ENCODE measurements at regions not wholly inside any gene's neighbourhood (a gene's known extent, or its start where the extent isn't known, plus 50 kb on each side); places are given as distances from the start of the nearest gene placed in this dataset.
A peak's percentile ranks its signal among the peaks of the same experiment; 100 is the strongest.
"Not testable (repeated sequence)": the region's sequence is repeated elsewhere in the genome, so short reads cannot be mapped to it uniquely, and the experiment has no call there.

DNA sequence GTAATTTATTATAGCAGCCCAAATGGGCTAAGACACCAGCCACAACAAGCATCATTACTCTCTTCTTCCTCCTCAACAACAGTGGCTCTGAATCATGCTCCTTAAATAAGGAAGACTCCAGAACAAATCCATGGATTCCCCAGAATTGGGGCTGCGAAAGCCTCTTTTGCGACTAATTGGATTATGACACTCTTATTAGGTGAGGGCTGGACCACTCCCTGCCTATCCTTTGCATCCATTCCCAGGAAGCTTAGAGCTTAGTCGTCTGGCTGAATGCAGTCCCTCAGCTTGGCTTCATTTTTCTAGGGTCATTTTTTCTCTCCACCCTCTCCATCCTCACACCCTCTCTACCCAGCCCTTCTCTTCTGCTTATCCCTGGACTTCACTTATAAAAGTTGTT lies 227.7 kb downstream of the ZNF621 start:
- Histone ChIP-seq H3K4me1 (ENCODE audit: control insufficient read depth, insufficient read depth, low read length) (peaks cover 6% of the 10 kb centered on the region), H3K9me3 (ENCODE audit: control insufficient read depth, insufficient read depth, low read length) (no peaks in the 10 kb centered on the region), H3K27ac (ENCODE audit: low read depth, low read length) (no peak overlapping the region), H3K4me3 (ENCODE audit: low read depth, low read length) (no peak overlapping the region), H3K36me3 (ENCODE audit: control insufficient read depth, insufficient read depth, low read length) (no peaks in the 10 kb centered on the region), H3K27me3 (ENCODE audit: control insufficient read depth, insufficient read depth, low read length) (no peaks in the 10 kb centered on the region)
- 92% methylated on average over 2 of the region's 3 CpGs for WGBS (ENCODE audit: insufficient coverage)
- DNase-seq (ENCODE audit: low read depth in 4 of 6, low spot score in 6 of 6) = no peak

DNA sequence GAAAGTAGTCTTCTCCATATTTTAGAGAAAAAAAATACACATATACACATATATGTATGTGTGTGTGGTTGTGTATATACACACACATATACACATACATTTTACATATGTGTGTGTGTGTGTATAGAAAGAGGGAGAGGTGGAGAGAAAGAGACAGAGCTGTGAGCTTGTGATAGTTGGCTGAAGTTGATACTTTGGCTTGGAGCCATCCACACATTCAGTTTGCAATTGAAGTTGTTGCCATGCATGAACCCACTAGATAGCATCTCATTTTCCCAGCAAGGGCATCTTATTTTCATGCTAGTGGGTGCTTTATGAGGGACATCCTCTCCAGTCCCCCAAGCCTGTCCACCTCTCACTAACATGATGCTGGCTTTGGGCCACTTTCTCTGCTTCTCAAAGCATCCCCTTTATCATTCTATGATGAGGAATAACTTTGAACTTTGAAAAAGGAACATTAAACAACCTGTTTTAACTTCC lies 228.6 kb downstream of the ZNF621 start:
- Histone ChIP-seq H3K4me1 (ENCODE audit: control insufficient read depth, insufficient read depth, low read length) (peaks cover 6% of the 10 kb centered on the region), H3K27me3 (ENCODE audit: control insufficient read depth, insufficient read depth, low read length) (no peaks in the 10 kb centered on the region), H3K9me3 (ENCODE audit: control insufficient read depth, insufficient read depth, low read length) (no peaks in the 10 kb centered on the region), H3K36me3 (ENCODE audit: control insufficient read depth, insufficient read depth, low read length) (no peaks in the 10 kb centered on the region), H3K4me3 (ENCODE audit: low read depth, low read length) (no peak overlapping the region), H3K27ac (ENCODE audit: low read depth, low read length) (no peak overlapping the region)
- DNase-seq (ENCODE audit: low read depth in 4 of 6, low spot score in 6 of 6) = peak in 2 of 6 donors; percentile 48 to 79

- no peaks in the 10 kb centered on the region for H3K27me3 ChIP-seq (ENCODE audit: control insufficient read depth, insufficient read depth, low read length)
- H3K4me1 ChIP-seq (ENCODE audit: control insufficient read depth, insufficient read depth, low read length) = peaks cover 6% of the 10 kb centered on the region
- peak in 2 of 6 donors; percentile 76 to 77 for DNase-seq (ENCODE audit: low read depth in 4 of 6, low spot score in 6 of 6)
- H3K36me3 ChIP-seq (ENCODE audit: control insufficient read depth, insufficient read depth, low read length) = no peaks in the 10 kb centered on the region
- 49% methylated on average over 3 of the region's 3 CpGs for WGBS (ENCODE audit: insufficient coverage)
- H3K4me3 ChIP-seq (ENCODE audit: low read depth, low read length) = no peak overlapping the region
- no peaks in the 10 kb centered on the region for H3K9me3 ChIP-seq (ENCODE audit: control insufficient read depth, insufficient read depth, low read length)
- H3K27ac ChIP-seq (ENCODE audit: low read depth, low read length) = no peak overlapping the region
These were observed 229.2 kb downstream of the ZNF621 start for GRCh38 chr3:40753951-40754350.

- Histone ChIP-seq H3K27me3 (ENCODE audit: control insufficient read depth, insufficient read depth, low read length) (no peaks in the 10 kb centered on the region), H3K27ac (ENCODE audit: low read depth, low read length) (no peak overlapping the region), H3K36me3 (ENCODE audit: control insufficient read depth, insufficient read depth, low read length) (no peaks in the 10 kb centered on the region), H3K9me3 (ENCODE audit: control insufficient read depth, insufficient read depth, low read length) (no peaks in the 10 kb centered on the region), H3K4me1 (ENCODE audit: control insufficient read depth, insufficient read depth, low read length) (peaks cover 6% of the 10 kb centered on the region), H3K4me3 (ENCODE audit: low read depth, low read length) (no peak overlapping the region)
- no peak for DNase-seq (ENCODE audit: low read depth in 4 of 6, low spot score in 6 of 6)
- WGBS (ENCODE audit: insufficient coverage) = no CpG with 5 or more reads among the region's 2 CpGs
These were observed 230.2 kb downstream of the ZNF621 start for GRCh38 chr3:40754994-40755393.

GRCh38 chr3:40756500-40756899 lies 231.7 kb downstream of the ZNF621 start:
- peaks cover 6% of the 10 kb centered on the region for H3K4me1 ChIP-seq (ENCODE audit: control insufficient read depth, insufficient read depth, low read length)
- no peak overlapping the region for H3K27ac ChIP-seq (ENCODE audit: low read depth, low read length)
- no peaks in the 10 kb centered on the region for H3K9me3 ChIP-seq (ENCODE audit: control insufficient read depth, insufficient read depth, low read length)
- WGBS (ENCODE audit: insufficient coverage) = 82% methylated on average over 1 of the region's 1 CpG
- H3K27me3 ChIP-seq (ENCODE audit: control insufficient read depth, insufficient read depth, low read length) = no peaks in the 10 kb centered on the region
- H3K36me3 ChIP-seq (ENCODE audit: control insufficient read depth, insufficient read depth, low read length) = no peaks in the 10 kb centered on the region
- H3K4me3 ChIP-seq (ENCODE audit: low read depth, low read length) = no peak overlapping the region
- no peak for DNase-seq (ENCODE audit: low read depth in 4 of 6, low spot score in 6 of 6)

- H3K36me3 ChIP-seq (ENCODE audit: control insufficient read depth, insufficient read depth, low read length); H3K27me3 ChIP-seq (ENCODE audit: control insufficient read depth, insufficient read depth, low read length); DNase-seq (ENCODE audit: low read depth in 4 of 6, low spot score in 6 of 6); H3K4me3 ChIP-seq (ENCODE audit: low read depth, low read length); H3K9me3 ChIP-seq (ENCODE audit: control insufficient read depth, insufficient read depth, low read length); H3K4me1 ChIP-seq (ENCODE audit: control insufficient read depth, insufficient read depth, low read length); H3K27ac ChIP-seq (ENCODE audit: low read depth, low read length): not testable (repeated sequence)
- no CpG with 5 or more reads among the region's 1 CpG for WGBS (ENCODE audit: insufficient coverage)
These were observed 238.0 kb downstream of the ZNF621 start for GRCh38 chr3:40762771-40763170.

DNA sequence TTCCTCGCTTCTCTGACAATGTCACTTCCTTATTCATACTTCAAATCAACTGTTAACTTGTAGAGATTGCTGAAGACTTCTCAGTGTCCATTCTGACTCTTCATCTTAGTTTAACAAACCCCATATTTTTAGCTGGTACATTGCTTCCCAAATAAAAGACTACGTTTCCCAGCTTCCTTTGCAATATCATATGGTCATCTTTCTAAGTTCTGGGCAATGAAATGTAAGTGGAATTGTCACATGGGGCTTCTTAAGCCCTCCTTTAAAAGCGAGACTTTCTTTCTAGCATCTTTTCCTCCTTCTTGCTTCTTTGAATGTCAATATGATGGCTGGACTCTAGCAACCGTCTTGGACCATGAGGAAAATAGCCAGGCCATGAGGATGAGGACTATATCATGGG lies 239.0 kb downstream of the ZNF621 start:
- no peak overlapping the region for H3K27ac ChIP-seq (ENCODE audit: low read depth, low read length)
- no peaks in the 10 kb centered on the region for H3K9me3 ChIP-seq (ENCODE audit: control insufficient read depth, insufficient read depth, low read length)
- H3K27me3 ChIP-seq (ENCODE audit: control insufficient read depth, insufficient read depth, low read length) = no peaks in the 10 kb centered on the region
- H3K36me3 ChIP-seq (ENCODE audit: control insufficient read depth, insufficient read depth, low read length) = no peaks in the 10 kb centered on the region
- no peak overlapping the region for H3K4me3 ChIP-seq (ENCODE audit: low read depth, low read length)
- no peaks in the 10 kb centered on the region for H3K4me1 ChIP-seq (ENCODE audit: control insufficient read depth, insufficient read depth, low read length)
- DNase-seq (ENCODE audit: low read depth in 4 of 6, low spot score in 6 of 6) = no peak
- 100% methylated on average over 2 of the region's 4 CpGs for WGBS (ENCODE audit: insufficient coverage)

DNA sequence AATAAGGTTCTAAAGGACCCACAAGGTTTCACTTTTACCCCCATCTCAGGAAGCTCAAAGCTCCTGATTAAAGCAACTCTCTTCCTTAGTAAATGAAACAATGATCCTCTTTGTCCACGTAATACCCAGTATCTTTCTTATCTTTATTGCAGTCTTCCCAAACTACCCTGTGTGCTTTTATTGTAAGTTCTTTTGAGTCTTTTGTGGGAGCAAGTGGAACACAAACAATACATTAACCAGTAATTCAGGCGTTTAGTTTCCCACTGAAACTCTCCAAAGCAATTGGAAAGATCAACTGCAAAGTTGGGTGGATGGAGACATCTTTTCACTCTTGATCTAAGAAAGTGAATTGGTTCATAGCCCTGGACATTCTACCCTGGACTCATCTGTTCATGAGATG lies 240.0 kb downstream of the ZNF621 start:
- no peaks in the 10 kb centered on the region for H3K36me3 ChIP-seq (ENCODE audit: control insufficient read depth, insufficient read depth, low read length)
- H3K4me1 ChIP-seq (ENCODE audit: control insufficient read depth, insufficient read depth, low read length) = no peaks in the 10 kb centered on the region
- no peak overlapping the region for H3K4me3 ChIP-seq (ENCODE audit: low read depth, low read length)
- no CpG with 5 or more reads among the region's 2 CpGs for WGBS (ENCODE audit: insufficient coverage)
- H3K9me3 ChIP-seq (ENCODE audit: control insufficient read depth, insufficient read depth, low read length) = no peaks in the 10 kb centered on the region
- DNase-seq (ENCODE audit: low read depth in 4 of 6, low spot score in 6 of 6) = no peak
- no peaks in the 10 kb centered on the region for H3K27me3 ChIP-seq (ENCODE audit: control insufficient read depth, insufficient read depth, low read length)
- H3K27ac ChIP-seq (ENCODE audit: low read depth, low read length) = no peak overlapping the region

GRCh38 chr3:40765884-40766283 lies 241.1 kb downstream of the ZNF621 start:
- no peak overlapping the region for H3K4me3 ChIP-seq (ENCODE audit: low read depth, low read length)
- H3K9me3 ChIP-seq (ENCODE audit: control insufficient read depth, insufficient read depth, low read length) = no peaks in the 10 kb centered on the region
- H3K27me3 ChIP-seq (ENCODE audit: control insufficient read depth, insufficient read depth, low read length) = no peaks in the 10 kb centered on the region
- peaks cover 3% of the 10 kb centered on the region for H3K4me1 ChIP-seq (ENCODE audit: control insufficient read depth, insufficient read depth, low read length)
- H3K27ac ChIP-seq (ENCODE audit: low read depth, low read length) = no peak overlapping the region
- 100% methylated on average over 1 of the region's 3 CpGs for WGBS (ENCODE audit: insufficient coverage)
- H3K36me3 ChIP-seq (ENCODE audit: control insufficient read depth, insufficient read depth, low read length) = no peaks in the 10 kb centered on the region
- DNase-seq (ENCODE audit: low read depth in 4 of 6, low spot score in 6 of 6) = no peak

GRCh38 chr3:40766396-40766795 lies 241.6 kb downstream of the ZNF621 start:
- peaks cover 4% of the 10 kb centered on the region for H3K4me1 ChIP-seq (ENCODE audit: control insufficient read depth, insufficient read depth, low read length)
- H3K9me3 ChIP-seq (ENCODE audit: control insufficient read depth, insufficient read depth, low read length) = no peaks in the 10 kb centered on the region
- no peak overlapping the region for H3K4me3 ChIP-seq (ENCODE audit: low read depth, low read length)
- no peaks in the 10 kb centered on the region for H3K27me3 ChIP-seq (ENCODE audit: control insufficient read depth, insufficient read depth, low read length)
- no peak for DNase-seq (ENCODE audit: low read depth in 4 of 6, low spot score in 6 of 6)
- no peak overlapping the region for H3K27ac ChIP-seq (ENCODE audit: low read depth, low read length)
- WGBS (ENCODE audit: insufficient coverage) = 100% methylated on average over 2 of the region's 2 CpGs
- no peaks in the 10 kb centered on the region for H3K36me3 ChIP-seq (ENCODE audit: control insufficient read depth, insufficient read depth, low read length)

Data from spinal cord (tissue), 9 donors.